Trophoblast cell (in vitro differentiated cells and primary cell): ENCODE measurements at regions not wholly inside any gene's neighbourhood (a gene's known extent, or its start where the extent isn't known, plus 50 kb on each side); places are given as distances from the start of the nearest gene placed in this dataset.

ENCODE experiments used
- DNase-seq, 2 donors: peaks; one replicate each; pipeline ENCODE4 v3.0.0-alpha.2; 2016
- H2AFZ ChIP-seq: 2 replicates; pipeline ENCODE4 v1.6.1; 2013; ENCODE audit warnings: low read length, moderate library complexity, mild to moderate bottlenecking; ENCODE audit not compliant: insufficient read depth, poor library complexity
- H2AK5ac ChIP-seq: 2 replicates; pipeline ENCODE4 v1.6.1; 2013; ENCODE audit warnings: mild to moderate bottlenecking, low read length
- H2BK120ac ChIP-seq: 2 replicates; pipeline ENCODE4 v1.6.1; 2013; ENCODE audit warnings: low read length, mild to moderate bottlenecking, moderate library complexity; ENCODE audit not compliant: insufficient read depth, poor library complexity
- H2BK12ac ChIP-seq: 2 replicates; pipeline ENCODE4 v1.6.1; 2013; ENCODE audit warnings: mild to moderate bottlenecking, low read length, moderate library complexity
- H2BK5ac ChIP-seq: 2 replicates; pipeline ENCODE4 v1.6.1; 2013; ENCODE audit warnings: low read length, low read depth, moderate library complexity, mild to moderate bottlenecking; ENCODE audit not compliant: poor library complexity
- H3K14ac ChIP-seq: 2 replicates; pipeline ENCODE4 v1.6.1; 2013; ENCODE audit warnings: mild to moderate bottlenecking, low read length
- H3K18ac ChIP-seq: 2 replicates; pipeline ENCODE4 v1.6.1; 2013; ENCODE audit warnings: mild to moderate bottlenecking, low read length
- H3K23ac ChIP-seq: 2 replicates; pipeline ENCODE4 v1.6.1; 2013; ENCODE audit warnings: low read length
- H3K27ac ChIP-seq: 2 replicates; pipeline ENCODE4 v1.5.1; 2013; ENCODE audit warnings: low read depth, mild to moderate bottlenecking, inconsistent platforms, low read length, moderate library complexity
- H3K27me3 ChIP-seq: 2 replicates; pipeline ENCODE4 v1.6.1; 2013; ENCODE audit warnings: inconsistent platforms, mild to moderate bottlenecking, low read length, moderate library complexity; ENCODE audit not compliant: insufficient read depth
- H3K36me3 ChIP-seq, 2 experiments: 1 replicate in 1 of 2; 2 replicates in 1 of 2; pipeline ENCODE4 v1.6.1; 2013; ENCODE audit warnings: low read length in 2 of 2, mild to moderate bottlenecking in 2 of 2, moderate library complexity in 1 of 2; ENCODE audit not compliant: insufficient read depth in 2 of 2, control insufficient read depth in 1 of 2
- H3K4ac ChIP-seq: 2 replicates; pipeline ENCODE4 v1.6.1; 2013; ENCODE audit warnings: low read depth, mild to moderate bottlenecking, low read length, moderate library complexity
- H3K4me1 ChIP-seq, 2 experiments: 1 replicate in 1 of 2; 2 replicates in 1 of 2; pipeline ENCODE4 v1.6.1; 2013; ENCODE audit warnings: low read length in 2 of 2, mild to moderate bottlenecking in 2 of 2, moderate library complexity in 1 of 2; ENCODE audit not compliant: insufficient read depth in 2 of 2, control insufficient read depth in 1 of 2
- H3K4me2 ChIP-seq: 2 replicates; pipeline ENCODE4 v1.6.1; 2013; ENCODE audit warnings: inconsistent platforms, mild to moderate bottlenecking, low read length, moderate library complexity
- H3K4me3 ChIP-seq: 2 replicates; pipeline ENCODE4 v1.5.1; 2013; ENCODE audit warnings: mild to moderate bottlenecking, low read depth, low read length, inconsistent platforms
- H3K79me1 ChIP-seq: one replicate; pipeline ENCODE4 v1.6.1; 2013; ENCODE audit warnings: low read length
- H3K79me2 ChIP-seq: 2 replicates; pipeline ENCODE4 v1.6.1; 2013; ENCODE audit warnings: low read length, mild to moderate bottlenecking; ENCODE audit not compliant: control insufficient read depth, insufficient read depth, poor library complexity
- H3K9ac ChIP-seq: 2 replicates; pipeline ENCODE4 v1.6.1; 2013; ENCODE audit warnings: mild to moderate bottlenecking, low read length
- H3K9me3 ChIP-seq: 2 replicates; pipeline ENCODE4 v1.6.1; 2013; ENCODE audit warnings: low read depth, mild to moderate bottlenecking, control low read depth, inconsistent platforms, low read length; ENCODE audit not compliant: insufficient read depth
- H4K12ac ChIP-seq: 2 replicates; pipeline ENCODE4 v1.6.1; 2013; ENCODE audit warnings: low read depth, mild to moderate bottlenecking, low read length, moderate library complexity
- H4K8ac ChIP-seq: 2 replicates; pipeline ENCODE4 v1.6.1; 2013; ENCODE audit warnings: low read depth, mild to moderate bottlenecking, low read length, moderate library complexity
- H4K91ac ChIP-seq: one replicate; pipeline ENCODE4 v1.6.1; 2013; ENCODE audit warnings: low read depth, mild to moderate bottlenecking, low read length, moderate library complexity
- WGBS: extraction: QIAGEN DNeasy Blood & Tissue Kit; methylation state at CpG from one replicate; pipeline ENCODE4 v1.1.7; 2013; ENCODE audit warnings: missing lambda C conversion rate; ENCODE audit not compliant: insufficient read length, insufficient coverage; ENCODE audit errors: extremely low coverage; 5-methylcytosine and 5-hydroxymethylcytosine counted together

DNA sequence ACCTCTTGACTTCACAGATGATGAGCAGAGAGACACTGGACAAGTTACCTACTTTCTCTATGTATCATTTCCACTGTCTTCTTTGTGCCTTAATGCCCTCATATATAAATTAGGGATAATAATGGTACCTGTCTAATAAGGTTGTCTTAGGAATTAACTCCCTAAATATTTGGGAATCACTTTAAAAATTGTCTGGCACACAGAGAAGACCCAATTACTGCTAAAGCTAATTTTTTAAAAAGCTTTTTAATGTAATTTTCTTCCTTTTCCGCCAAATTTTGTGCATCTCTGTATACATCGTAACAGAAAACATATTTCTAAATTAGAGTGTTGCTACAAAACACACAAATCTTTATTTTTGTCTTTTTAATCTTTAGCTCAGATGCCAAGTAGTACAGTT lies 816.8 kb upstream of the ADGRB3 start:
- no peak overlapping the region for H4K12ac ChIP-seq
- H3K9me3 ChIP-seq = no peaks in the 10 kb centered on the region
- H3K4me3 ChIP-seq = no peak overlapping the region
- no peak overlapping the region for H3K23ac ChIP-seq
- no peak overlapping the region for H2AFZ ChIP-seq
- no peaks in the 10 kb centered on the region for H3K4me1 ChIP-seq
- no peak for DNase-seq
- H4K8ac ChIP-seq = no peak overlapping the region
- no peak overlapping the region for H2BK12ac ChIP-seq
- H3K9ac ChIP-seq = no peak overlapping the region
- H3K4ac ChIP-seq = no peak overlapping the region
- no peak overlapping the region for H4K91ac ChIP-seq
- no peak overlapping the region for H2AK5ac ChIP-seq
- no peaks in the 10 kb centered on the region for H3K36me3 ChIP-seq
- H3K79me2 ChIP-seq = no peaks in the 10 kb centered on the region
- no peak overlapping the region for H3K27ac ChIP-seq
- no CpG with 5 or more reads among the region's 2 CpGs for WGBS
- no peak overlapping the region for H3K4me2 ChIP-seq
- no peaks in the 10 kb centered on the region for H3K27me3 ChIP-seq
- no peaks in the 10 kb centered on the region for H3K79me1 ChIP-seq
- H3K18ac ChIP-seq = no peak overlapping the region
- no peak overlapping the region for H2BK120ac ChIP-seq
- no peak overlapping the region for H2BK5ac ChIP-seq
- H3K14ac ChIP-seq = no peak overlapping the region

DNA sequence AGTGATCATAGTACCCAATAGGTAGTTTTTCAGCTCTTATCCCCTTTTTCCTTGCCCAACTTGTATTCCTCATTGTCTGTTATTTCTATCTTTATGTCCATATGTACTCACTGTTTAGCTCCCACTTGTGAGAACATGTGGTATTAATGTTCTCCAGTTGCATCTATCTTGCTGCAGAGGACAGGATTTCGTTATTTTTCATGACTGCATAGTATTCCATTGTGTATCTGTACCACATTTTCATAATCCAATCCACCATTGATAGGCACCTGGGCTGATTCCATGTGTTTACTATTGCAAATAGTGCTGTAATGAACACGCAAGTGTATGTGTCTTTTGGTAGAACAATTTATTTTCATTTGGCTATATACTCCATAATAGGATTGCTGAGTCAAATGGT lies 819.5 kb upstream of the ADGRB3 start:
- H3K4me1 ChIP-seq = no peaks in the 10 kb centered on the region
- H2AK5ac ChIP-seq = no peak overlapping the region
- no peak overlapping the region for H2BK5ac ChIP-seq
- H3K79me1 ChIP-seq = no peaks in the 10 kb centered on the region
- H3K79me2 ChIP-seq = no peaks in the 10 kb centered on the region
- H2BK12ac ChIP-seq = no peak overlapping the region
- H3K4me3 ChIP-seq = no peak overlapping the region
- no peak overlapping the region for H3K9ac ChIP-seq
- no peak overlapping the region for H3K14ac ChIP-seq
- H3K4ac ChIP-seq = no peak overlapping the region
- no peaks in the 10 kb centered on the region for H3K36me3 ChIP-seq
- no peak overlapping the region for H4K8ac ChIP-seq
- no peak overlapping the region for H4K91ac ChIP-seq
- H3K27ac ChIP-seq = no peak overlapping the region
- no peak overlapping the region for H3K4me2 ChIP-seq
- no peaks in the 10 kb centered on the region for H3K27me3 ChIP-seq
- H3K9me3 ChIP-seq = peaks cover 3% of the 10 kb centered on the region
- H2AFZ ChIP-seq = no peak overlapping the region
- H3K18ac ChIP-seq = no peak overlapping the region
- no peak overlapping the region for H2BK120ac ChIP-seq
- WGBS = no CpG with 5 or more reads among the region's 2 CpGs
- DNase-seq = no peak
- H3K23ac ChIP-seq = no peak overlapping the region
- H4K12ac ChIP-seq = no peak overlapping the region

GRCh38 chr6:67814262-67814661 lies 820.8 kb upstream of the ADGRB3 start:
- H2BK12ac ChIP-seq = no peak overlapping the region
- H3K4ac ChIP-seq = no peak overlapping the region
- H3K9me3 ChIP-seq = peaks cover 3% of the 10 kb centered on the region
- H2AFZ ChIP-seq = no peak overlapping the region
- no peak overlapping the region for H3K23ac ChIP-seq
- H3K18ac ChIP-seq = no peak overlapping the region
- no peak overlapping the region for H2BK5ac ChIP-seq
- no peak overlapping the region for H3K9ac ChIP-seq
- H2BK120ac ChIP-seq = no peak overlapping the region
- no peak overlapping the region for H4K8ac ChIP-seq
- H3K27ac ChIP-seq = no peak overlapping the region
- no peak for DNase-seq
- no peaks in the 10 kb centered on the region for H3K27me3 ChIP-seq
- H4K91ac ChIP-seq = no peak overlapping the region
- H3K4me2 ChIP-seq = no peak overlapping the region
- H3K4me1 ChIP-seq = no peaks in the 10 kb centered on the region
- no peaks in the 10 kb centered on the region for H3K79me1 ChIP-seq
- no peak overlapping the region for H3K4me3 ChIP-seq
- no peak overlapping the region for H2AK5ac ChIP-seq
- no CpG with 5 or more reads among the region's 3 CpGs for WGBS
- no peaks in the 10 kb centered on the region for H3K79me2 ChIP-seq
- H3K14ac ChIP-seq = no peak overlapping the region
- no peaks in the 10 kb centered on the region for H3K36me3 ChIP-seq
- H4K12ac ChIP-seq = no peak overlapping the region

DNA sequence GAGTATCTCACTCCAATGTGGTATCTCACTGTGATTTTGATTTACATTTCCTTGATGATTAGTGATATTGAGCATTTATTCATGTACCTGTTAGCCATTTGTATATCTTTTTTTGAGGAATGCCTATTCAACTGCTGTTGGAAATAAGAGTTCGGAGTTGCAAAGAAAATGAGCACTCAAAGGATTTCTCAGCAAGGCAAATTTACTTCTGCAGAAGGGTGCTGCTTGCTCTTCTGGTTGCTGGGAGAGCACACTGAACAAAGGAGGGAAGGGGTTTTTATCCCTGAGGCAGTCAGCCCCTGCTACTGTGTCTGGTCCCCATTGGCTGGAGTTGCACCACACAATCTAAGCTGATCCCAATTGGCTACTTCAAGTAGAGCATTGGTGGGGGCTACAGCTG lies 822.4 kb upstream of the ADGRB3 start:
- Histone ChIP-seq H3K27ac (no peak overlapping the region), H3K18ac (no peak overlapping the region), H2BK5ac (no peak overlapping the region), H3K23ac (no peak overlapping the region), H3K4me1 (no peaks in the 10 kb centered on the region), H4K12ac (no peak overlapping the region), H3K9me3 (peaks cover 3% of the 10 kb centered on the region), H3K79me2 (no peaks in the 10 kb centered on the region), H3K4me3 (no peak overlapping the region), H3K4ac (no peak overlapping the region), H3K9ac (no peak overlapping the region), H3K27me3 (no peaks in the 10 kb centered on the region), H2BK12ac (no peak overlapping the region), H2BK120ac (no peak overlapping the region), H2AK5ac (no peak overlapping the region), H2AFZ (no peak overlapping the region), H3K14ac (no peak overlapping the region), H3K4me2 (no peak overlapping the region), H3K36me3 (no peaks in the 10 kb centered on the region), H4K8ac (no peak overlapping the region), H3K79me1 (no peaks in the 10 kb centered on the region), H4K91ac (no peak overlapping the region)
- WGBS = no CpG with 5 or more reads among the region's 1 CpG
- DNase-seq = no peak
